SK-N-SH treated with all-trans-retinoic acid at 6 μM for 48 hours (cell line): ENCODE measurements at regions not wholly inside any gene's neighbourhood (a gene's known extent, or its start where the extent isn't known, plus 50 kb on each side); places are given as distances from the start of the nearest gene placed in this dataset.

Experiments
- ARNTL ChIP-seq: fragments of 450-650 bp; formaldehyde crosslinking; IDR thresholded peaks from 2 replicates; pipeline ENCODE4 v1.5.0; 2020; ENCODE audit warnings: low read depth, mild to moderate bottlenecking, moderate library complexity, borderline replicate concordance
- CSDC2 ChIP-seq: fragments of 250-450 bp; sonication (Bioruptor Pico); IDR thresholded peaks from 2 replicates; pipeline ENCODE4 v1.5.0; 2020; ENCODE audit warnings: mild to moderate bottlenecking, moderate library complexity
- ESRRG ChIP-seq: fragments of 250-450 bp; sonication (Bioruptor Pico); IDR thresholded peaks from 2 replicates; pipeline ENCODE4 v1.6.1; 2021; ENCODE audit warnings: mild to moderate bottlenecking
- PPARA ChIP-seq: fragments of 250-450 bp; sonication (Bioruptor Pico); IDR thresholded peaks from 2 replicates; pipeline ENCODE4 v1.5.0; 2020; ENCODE audit warnings: mild to moderate bottlenecking, borderline replicate concordance
- TCF4 ChIP-seq: fragments of 250-450 bp; sonication (Bioruptor Pico); IDR thresholded peaks from 2 replicates; pipeline ENCODE4 v1.8.0; 2021; ENCODE audit warnings: mild to moderate bottlenecking, moderate library complexity, borderline replicate concordance
- ZC3H10 ChIP-seq: fragments of 250-450 bp; sonication (Bioruptor Pico); IDR thresholded peaks from 2 replicates; pipeline ENCODE4 v1.5.1; 2021; ENCODE audit warnings: mild to moderate bottlenecking, moderate library complexity
- ZFP3 ChIP-seq: fragments of 250-450 bp; sonication (Bioruptor Pico); IDR thresholded peaks from 2 replicates; pipeline ENCODE4 v1.5.0; 2020; ENCODE audit warnings: mild to moderate bottlenecking, moderate library complexity
- ZNF565 ChIP-seq: fragments of 450-650 bp; formaldehyde crosslinking; conservative IDR thresholded peaks from 2 replicates; pipeline ENCODE4 v1.5.0; 2020; ENCODE audit warnings: low read depth, mild to moderate bottlenecking, moderate library complexity
- TF ChIP-seq, protein P1 (sequence below): fragments of 250-450 bp; sonication (Bioruptor Pico); IDR thresholded peaks from 2 replicates; pipeline ENCODE4 v1.5.1; 2020; ENCODE audit warnings: low read depth, mild to moderate bottlenecking, moderate library complexity
- TF ChIP-seq, protein P2 (sequence below): fragments of 250-450 bp; sonication (Bioruptor Pico); IDR thresholded peaks from 2 replicates; pipeline ENCODE4 v1.8.0; 2020; ENCODE audit warnings: mild to moderate bottlenecking, moderate library complexity, borderline replicate concordance
- TF ChIP-seq, protein P3 (sequence below): fragments of 250-450 bp; sonication (Bioruptor Pico); IDR thresholded peaks from 2 replicates; pipeline ENCODE4 v1.5.0; 2020; ENCODE audit warnings: mild to moderate bottlenecking, moderate library complexity

DNA sequence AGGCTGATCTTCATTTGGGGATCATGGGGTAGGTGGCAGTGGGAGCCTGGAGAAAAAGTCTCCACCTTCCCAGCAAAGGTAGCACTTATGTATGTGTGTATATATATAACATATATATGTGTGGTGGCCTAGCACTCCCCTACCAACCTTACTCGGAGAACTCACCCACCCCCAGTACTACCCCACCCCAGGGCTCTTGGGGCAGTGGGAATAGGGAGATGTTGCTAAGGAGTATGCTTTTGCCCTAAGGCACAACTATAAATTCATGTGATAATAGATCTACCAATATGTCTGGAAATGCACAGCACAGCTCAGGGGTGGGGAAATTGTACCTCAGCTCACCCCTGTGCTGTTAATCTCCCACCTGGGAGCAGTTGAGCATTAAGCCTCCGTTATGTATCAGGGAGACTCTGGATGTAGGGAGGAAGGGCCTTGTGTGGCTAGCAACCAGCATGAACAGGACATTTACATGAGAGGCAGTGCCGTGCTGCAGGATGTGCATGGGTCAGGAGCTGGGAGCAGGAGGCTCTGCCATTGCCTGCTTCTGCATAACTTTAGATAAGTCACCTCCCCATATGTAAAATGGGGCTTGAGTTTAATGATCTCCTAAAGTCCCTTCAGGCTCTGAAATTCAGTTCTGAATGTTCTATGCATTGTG lies 57.3 kb downstream of the C11orf91 start:
- no peak for TF ChIP-seq ZFP3
- TF ChIP-seq, protein P1, sequence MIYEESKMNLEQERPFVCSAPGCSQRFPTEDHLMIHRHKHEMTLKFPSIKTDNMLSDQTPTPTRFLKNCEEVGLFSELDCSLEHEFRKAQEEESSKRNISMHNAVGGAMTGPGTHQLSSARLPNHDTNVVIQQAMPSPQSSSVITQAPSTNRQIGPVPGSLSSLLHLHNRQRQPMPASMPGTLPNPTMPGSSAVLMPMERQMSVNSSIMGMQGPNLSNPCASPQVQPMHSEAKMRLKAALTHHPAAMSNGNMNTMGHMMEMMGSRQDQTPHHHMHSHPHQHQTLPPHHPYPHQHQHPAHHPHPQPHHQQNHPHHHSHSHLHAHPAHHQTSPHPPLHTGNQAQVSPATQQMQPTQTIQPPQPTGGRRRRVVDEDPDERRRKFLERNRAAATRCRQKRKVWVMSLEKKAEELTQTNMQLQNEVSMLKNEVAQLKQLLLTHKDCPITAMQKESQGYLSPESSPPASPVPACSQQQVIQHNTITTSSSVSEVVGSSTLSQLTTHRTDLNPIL (CRISPR knock-in tag): no peak
- no peak for TF ChIP-seq ESRRG (CRISPR knock-in tag)
- TF ChIP-seq ZC3H10 (CRISPR knock-in tag): no peak
- TF ChIP-seq, protein P2, sequence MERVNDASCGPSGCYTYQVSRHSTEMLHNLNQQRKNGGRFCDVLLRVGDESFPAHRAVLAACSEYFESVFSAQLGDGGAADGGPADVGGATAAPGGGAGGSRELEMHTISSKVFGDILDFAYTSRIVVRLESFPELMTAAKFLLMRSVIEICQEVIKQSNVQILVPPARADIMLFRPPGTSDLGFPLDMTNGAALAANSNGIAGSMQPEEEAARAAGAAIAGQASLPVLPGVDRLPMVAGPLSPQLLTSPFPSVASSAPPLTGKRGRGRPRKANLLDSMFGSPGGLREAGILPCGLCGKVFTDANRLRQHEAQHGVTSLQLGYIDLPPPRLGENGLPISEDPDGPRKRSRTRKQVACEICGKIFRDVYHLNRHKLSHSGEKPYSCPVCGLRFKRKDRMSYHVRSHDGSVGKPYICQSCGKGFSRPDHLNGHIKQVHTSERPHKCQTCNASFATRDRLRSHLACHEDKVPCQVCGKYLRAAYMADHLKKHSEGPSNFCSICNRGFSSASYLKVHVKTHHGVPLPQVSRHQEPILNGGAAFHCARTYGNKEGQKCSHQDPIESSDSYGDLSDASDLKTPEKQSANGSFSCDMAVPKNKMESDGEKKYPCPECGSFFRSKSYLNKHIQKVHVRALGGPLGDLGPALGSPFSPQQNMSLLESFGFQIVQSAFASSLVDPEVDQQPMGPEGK (CRISPR knock-in tag): no peak
- no peak for TF ChIP-seq TCF4
- TF ChIP-seq, protein P3, sequence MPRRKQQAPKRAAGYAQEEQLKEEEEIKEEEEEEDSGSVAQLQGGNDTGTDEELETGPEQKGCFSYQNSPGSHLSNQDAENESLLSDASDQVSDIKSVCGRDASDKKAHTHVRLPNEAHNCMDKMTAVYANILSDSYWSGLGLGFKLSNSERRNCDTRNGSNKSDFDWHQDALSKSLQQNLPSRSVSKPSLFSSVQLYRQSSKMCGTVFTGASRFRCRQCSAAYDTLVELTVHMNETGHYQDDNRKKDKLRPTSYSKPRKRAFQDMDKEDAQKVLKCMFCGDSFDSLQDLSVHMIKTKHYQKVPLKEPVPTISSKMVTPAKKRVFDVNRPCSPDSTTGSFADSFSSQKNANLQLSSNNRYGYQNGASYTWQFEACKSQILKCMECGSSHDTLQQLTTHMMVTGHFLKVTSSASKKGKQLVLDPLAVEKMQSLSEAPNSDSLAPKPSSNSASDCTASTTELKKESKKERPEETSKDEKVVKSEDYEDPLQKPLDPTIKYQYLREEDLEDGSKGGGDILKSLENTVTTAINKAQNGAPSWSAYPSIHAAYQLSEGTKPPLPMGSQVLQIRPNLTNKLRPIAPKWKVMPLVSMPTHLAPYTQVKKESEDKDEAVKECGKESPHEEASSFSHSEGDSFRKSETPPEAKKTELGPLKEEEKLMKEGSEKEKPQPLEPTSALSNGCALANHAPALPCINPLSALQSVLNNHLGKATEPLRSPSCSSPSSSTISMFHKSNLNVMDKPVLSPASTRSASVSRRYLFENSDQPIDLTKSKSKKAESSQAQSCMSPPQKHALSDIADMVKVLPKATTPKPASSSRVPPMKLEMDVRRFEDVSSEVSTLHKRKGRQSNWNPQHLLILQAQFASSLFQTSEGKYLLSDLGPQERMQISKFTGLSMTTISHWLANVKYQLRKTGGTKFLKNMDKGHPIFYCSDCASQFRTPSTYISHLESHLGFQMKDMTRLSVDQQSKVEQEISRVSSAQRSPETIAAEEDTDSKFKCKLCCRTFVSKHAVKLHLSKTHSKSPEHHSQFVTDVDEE (CRISPR knock-in tag): no peak
- no peak for TF ChIP-seq CSDC2 (CRISPR knock-in tag)
- TF ChIP-seq PPARA (CRISPR knock-in tag): no peak
- TF ChIP-seq ARNTL (CRISPR knock-in tag): no peak
- TF ChIP-seq ZNF565: no peak
